ENCODE measurements at regions not wholly inside any gene's neighbourhood (a gene's known extent, or its start where the extent isn't known, plus 50 kb on each side); places are given as distances from the start of the nearest gene placed in this dataset.

- no peak for DNase-seq (ENCODE audit: insufficient read length, low spot score)
- no peak for TF ChIP-seq POLR2AphosphoS5 (IDR thresholded peaks at IDR 0.05; ENCODE audit: low read depth, low read length)
- TF ChIP-seq POLR2A (IDR thresholded peaks at IDR 0.05; ENCODE audit: low read depth, low read length), result no peak
- TF ChIP-seq POU2F2 (IDR thresholded peaks at IDR 0.05; ENCODE audit: low read depth, low read length), result no peak
- no peak for FAIRE-seq
These were observed 77.0 kb upstream of the IRF2BP2 start for GRCh38 chr1:234687011-234687410.

- TF ChIP-seq POU2F2 (IDR thresholded peaks at IDR 0.05; ENCODE audit: low read depth, low read length) (no peak), POLR2A (IDR thresholded peaks at IDR 0.05; ENCODE audit: low read depth, low read length) (no peak), SPI1 (IDR thresholded peaks at IDR 0.05; ENCODE audit: low read depth, low read length) (no peak), PAX5 (IDR thresholded peaks at IDR 0.05; ENCODE audit: insufficient read depth, low read length, severe bottlenecking) (no peak), POLR2AphosphoS5 (IDR thresholded peaks at IDR 0.05; ENCODE audit: low read depth, low read length) (no peak), TAF1 (IDR thresholded peaks at IDR 0.05; ENCODE audit: low read depth, low read length) (no peak)
- DNase-seq (ENCODE audit: insufficient read length, low spot score), result no peak
- FAIRE-seq, result no peak
These were observed 76.1 kb upstream of the IRF2BP2 start for GRCh38 chr1:234686035-234686434.

- FAIRE-seq (no peak), DNase-seq (ENCODE audit: insufficient read length, low spot score) (no peak)
- no peak for TF ChIP-seq PAX5 (IDR thresholded peaks at IDR 0.05; ENCODE audit: insufficient read depth, low read length, severe bottlenecking)
- TF ChIP-seq TAF1 (IDR thresholded peaks at IDR 0.05; ENCODE audit: low read depth, low read length), result no peak
- TF ChIP-seq POLR2AphosphoS5 (IDR thresholded peaks at IDR 0.05; ENCODE audit: low read depth, low read length), result no peak
- no peak for TF ChIP-seq POLR2A (IDR thresholded peaks at IDR 0.05; ENCODE audit: low read depth, low read length)
- no peak for TF ChIP-seq POU2F2 (IDR thresholded peaks at IDR 0.05; ENCODE audit: low read depth, low read length)
- no peak for TF ChIP-seq SPI1 (IDR thresholded peaks at IDR 0.05; ENCODE audit: low read depth, low read length)
These were observed 74.9 kb upstream of the IRF2BP2 start for GRCh38 chr1:234684856-234685255.

GRCh38 chr1:234683861-234684632, 74.1 kb upstream of the IRF2BP2 start:
- TF ChIP-seq TAF1 (IDR thresholded peaks at IDR 0.05; ENCODE audit: low read depth, low read length), result no peak
- no peak for TF ChIP-seq POLR2AphosphoS5 (IDR thresholded peaks at IDR 0.05; ENCODE audit: low read depth, low read length)
- FAIRE-seq (no peak), DNase-seq (ENCODE audit: insufficient read length, low spot score) (no peak)

GRCh38 chr1:234683127-234683860, 73.3 kb upstream of the IRF2BP2 start:
- no peak for FAIRE-seq
- no peak for TF ChIP-seq POLR2AphosphoS5 (IDR thresholded peaks at IDR 0.05; ENCODE audit: low read depth, low read length)
- no peak for TF ChIP-seq POLR2A (IDR thresholded peaks at IDR 0.05; ENCODE audit: low read depth, low read length)
- TF ChIP-seq TAF1 (IDR thresholded peaks at IDR 0.05; ENCODE audit: low read depth, low read length), result no peak
- TF ChIP-seq PAX5 (IDR thresholded peaks at IDR 0.05; ENCODE audit: insufficient read depth, low read length, severe bottlenecking), result no peak
- TF ChIP-seq SPI1 (IDR thresholded peaks at IDR 0.05; ENCODE audit: low read depth, low read length), result no peak
- no peak for TF ChIP-seq POU2F2 (IDR thresholded peaks at IDR 0.05; ENCODE audit: low read depth, low read length)

GRCh38 chr1:234681990-234682389, 72.0 kb upstream of the IRF2BP2 start:
- FAIRE-seq (no peak), DNase-seq (ENCODE audit: insufficient read length, low spot score) (no peak)
- TF ChIP-seq POU2F2 (IDR thresholded peaks at IDR 0.05; ENCODE audit: low read depth, low read length), result no peak
- no peak for TF ChIP-seq POLR2A (IDR thresholded peaks at IDR 0.05; ENCODE audit: low read depth, low read length)

More at GRCh38 chr1:234683127-234683860, 73.3 kb upstream of the IRF2BP2 start:
- no peak for DNase-seq (ENCODE audit: insufficient read length, low spot score)

- FAIRE-seq, result no peak
- TF ChIP-seq POU2F2 (IDR thresholded peaks at IDR 0.05; ENCODE audit: low read depth, low read length) (no peak), POLR2AphosphoS5 (IDR thresholded peaks at IDR 0.05; ENCODE audit: low read depth, low read length) (no peak), POLR2A (IDR thresholded peaks at IDR 0.05; ENCODE audit: low read depth, low read length) (no peak), PAX5 (IDR thresholded peaks at IDR 0.05; ENCODE audit: insufficient read depth, low read length, severe bottlenecking) (no peak), SPI1 (IDR thresholded peaks at IDR 0.05; ENCODE audit: low read depth, low read length) (no peak)
- no peak for DNase-seq (ENCODE audit: insufficient read length, low spot score)
These were observed 71.1 kb upstream of the IRF2BP2 start for GRCh38 chr1:234681065-234681464.

GRCh38 chr1:234680331-234680904, 70.4 kb upstream of the IRF2BP2 start:
- no peak for FAIRE-seq
- no peak for TF ChIP-seq PAX5 (IDR thresholded peaks at IDR 0.05; ENCODE audit: insufficient read depth, low read length, severe bottlenecking)
- TF ChIP-seq POU2F2 (IDR thresholded peaks at IDR 0.05; ENCODE audit: low read depth, low read length), result no peak
- TF ChIP-seq POLR2A (IDR thresholded peaks at IDR 0.05; ENCODE audit: low read depth, low read length), result no peak
- TF ChIP-seq SPI1 (IDR thresholded peaks at IDR 0.05; ENCODE audit: low read depth, low read length), result no peak
- TF ChIP-seq POLR2AphosphoS5 (IDR thresholded peaks at IDR 0.05; ENCODE audit: low read depth, low read length), result no peak
- TF ChIP-seq TAF1 (IDR thresholded peaks at IDR 0.05; ENCODE audit: low read depth, low read length), result no peak
- DNase-seq (ENCODE audit: insufficient read length, low spot score), result no peak

GRCh38 chr1:234676103-234676594, 66.2 kb upstream of the IRF2BP2 start:
- peak; percentile 98 for FAIRE-seq
- peak; percentile 42 for DNase-seq (ENCODE audit: insufficient read length, low spot score)
- TF ChIP-seq TAF1 (IDR thresholded peaks at IDR 0.05; ENCODE audit: low read depth, low read length) (no peak), SPI1 (IDR thresholded peaks at IDR 0.05; ENCODE audit: low read depth, low read length) (peak; percentile 22; the same call in 1 of the 2 replicates), PAX5 (IDR thresholded peaks at IDR 0.05; ENCODE audit: insufficient read depth, low read length, severe bottlenecking) (no peak), POU2F2 (IDR thresholded peaks at IDR 0.05; ENCODE audit: low read depth, low read length) (no peak), POLR2AphosphoS5 (IDR thresholded peaks at IDR 0.05; ENCODE audit: low read depth, low read length) (no peak), POLR2A (IDR thresholded peaks at IDR 0.05; ENCODE audit: low read depth, low read length) (no peak)
